HFF-Myc (cell line): ENCODE measurements at regions not wholly inside any gene's neighbourhood (a gene's known extent, or its start where the extent isn't known, plus 50 kb on each side); places are given as distances from the start of the nearest gene placed in this dataset.

Experiments
- DNase-seq: peaks from one replicate; pipeline ENCODE4 v3.0.0-alpha.2; 2011; ENCODE audit warnings: low read depth; ENCODE audit errors: extremely low read depth
- H3K4me3 ChIP-seq: replicated peaks from 2 replicates; pipeline ENCODE4 v1.5.1; 2011; ENCODE audit warnings: low read depth, mild to moderate bottlenecking, control low read depth, low read length
- TF ChIP-seq, protein P1 (sequence below): IDR thresholded peaks from 2 replicates; pipeline ENCODE4 v1.5.1; 2012; ENCODE audit warnings: mild to moderate bottlenecking, low read depth, low read length, control low read depth; ENCODE audit errors: missing control alignments

DNA sequence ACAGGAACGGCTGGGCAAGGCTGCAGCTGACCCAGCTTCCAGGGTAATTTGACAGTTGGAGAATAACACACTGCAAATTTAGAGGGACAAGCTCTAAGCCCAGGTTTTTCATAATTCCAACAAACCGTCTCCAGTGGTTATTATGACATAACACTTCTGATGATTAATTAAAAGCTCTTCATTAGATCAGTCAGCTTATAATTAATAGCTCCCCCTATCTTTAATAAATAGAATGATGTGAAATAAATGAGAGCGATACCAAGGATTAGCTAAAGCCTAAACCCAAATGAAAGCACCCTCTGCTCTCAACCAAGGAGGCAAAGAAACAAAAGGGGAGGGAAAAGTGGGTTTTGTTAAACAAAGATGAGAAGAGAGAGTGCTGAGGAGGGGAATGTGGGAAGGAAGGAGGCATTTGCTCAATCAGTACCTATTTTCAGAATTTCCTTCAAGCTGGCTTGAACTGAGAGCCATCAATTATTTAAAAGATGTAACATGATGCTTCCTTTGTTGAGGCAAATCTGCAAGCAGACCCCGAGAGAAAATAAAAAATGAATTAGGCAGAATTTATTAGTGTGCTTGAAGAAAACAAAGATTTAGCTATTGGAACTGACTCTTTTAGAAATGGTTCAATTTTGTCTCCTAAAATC is 221.8 kb upstream of the ESRRG start:
- H3K4me3 ChIP-seq = no peak overlapping the region
- DNase-seq = no peak
- TF ChIP-seq, protein P1, sequence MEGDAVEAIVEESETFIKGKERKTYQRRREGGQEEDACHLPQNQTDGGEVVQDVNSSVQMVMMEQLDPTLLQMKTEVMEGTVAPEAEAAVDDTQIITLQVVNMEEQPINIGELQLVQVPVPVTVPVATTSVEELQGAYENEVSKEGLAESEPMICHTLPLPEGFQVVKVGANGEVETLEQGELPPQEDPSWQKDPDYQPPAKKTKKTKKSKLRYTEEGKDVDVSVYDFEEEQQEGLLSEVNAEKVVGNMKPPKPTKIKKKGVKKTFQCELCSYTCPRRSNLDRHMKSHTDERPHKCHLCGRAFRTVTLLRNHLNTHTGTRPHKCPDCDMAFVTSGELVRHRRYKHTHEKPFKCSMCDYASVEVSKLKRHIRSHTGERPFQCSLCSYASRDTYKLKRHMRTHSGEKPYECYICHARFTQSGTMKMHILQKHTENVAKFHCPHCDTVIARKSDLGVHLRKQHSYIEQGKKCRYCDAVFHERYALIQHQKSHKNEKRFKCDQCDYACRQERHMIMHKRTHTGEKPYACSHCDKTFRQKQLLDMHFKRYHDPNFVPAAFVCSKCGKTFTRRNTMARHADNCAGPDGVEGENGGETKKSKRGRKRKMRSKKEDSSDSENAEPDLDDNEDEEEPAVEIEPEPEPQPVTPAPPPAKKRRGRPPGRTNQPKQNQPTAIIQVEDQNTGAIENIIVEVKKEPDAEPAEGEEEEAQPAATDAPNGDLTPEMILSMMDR = no peak

DNA sequence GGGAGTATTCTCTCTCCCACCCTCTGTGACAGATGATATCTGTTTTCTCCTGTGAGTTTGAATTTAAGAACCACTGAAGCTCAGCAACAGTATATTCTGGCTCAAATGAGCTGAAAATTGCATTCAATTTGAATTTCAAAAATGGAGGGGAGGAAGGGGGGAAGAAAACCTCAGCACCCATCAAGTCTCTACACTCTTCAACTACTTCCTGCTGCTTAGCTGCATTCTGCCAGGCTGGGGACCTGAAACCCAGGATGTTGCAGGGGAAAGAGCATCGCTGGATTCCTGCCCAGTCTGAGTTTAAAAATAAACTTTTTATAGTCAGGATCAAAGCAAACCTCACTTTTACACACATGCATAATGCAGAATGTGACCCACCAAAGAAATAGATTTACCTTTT is 214.3 kb upstream of the ESRRG start:
- no peak overlapping the region for H3K4me3 ChIP-seq
- TF ChIP-seq, protein P1 = no peak
- DNase-seq = no peak

GRCh38 chr1:216936779-216937178 is 213.6 kb upstream of the ESRRG start:
- no peak overlapping the region for H3K4me3 ChIP-seq
- TF ChIP-seq, protein P1 = no peak
- DNase-seq = no peak

DNA sequence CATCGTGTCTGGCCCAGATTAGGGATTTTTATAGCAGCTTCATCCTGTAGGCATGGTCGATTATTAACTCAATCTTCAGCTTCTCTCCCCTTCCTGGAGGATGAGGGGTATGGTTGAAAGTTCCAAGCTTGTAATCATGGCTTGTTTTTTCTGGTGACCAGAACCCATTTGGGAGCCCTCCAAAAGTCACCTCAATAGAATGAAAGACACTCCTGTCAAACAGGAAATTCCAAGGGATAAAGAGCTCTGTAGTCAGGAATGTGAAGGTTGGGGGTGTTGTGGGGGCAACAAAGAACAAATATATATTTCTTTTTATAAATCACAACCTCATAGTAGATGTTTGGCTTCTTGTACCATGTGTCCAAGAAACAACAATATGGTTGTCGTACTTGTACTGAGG is 212.7 kb upstream of the ESRRG start:
- DNase-seq = no peak
- H3K4me3 ChIP-seq = no peak overlapping the region
- TF ChIP-seq, protein P1 = no peak

DNA sequence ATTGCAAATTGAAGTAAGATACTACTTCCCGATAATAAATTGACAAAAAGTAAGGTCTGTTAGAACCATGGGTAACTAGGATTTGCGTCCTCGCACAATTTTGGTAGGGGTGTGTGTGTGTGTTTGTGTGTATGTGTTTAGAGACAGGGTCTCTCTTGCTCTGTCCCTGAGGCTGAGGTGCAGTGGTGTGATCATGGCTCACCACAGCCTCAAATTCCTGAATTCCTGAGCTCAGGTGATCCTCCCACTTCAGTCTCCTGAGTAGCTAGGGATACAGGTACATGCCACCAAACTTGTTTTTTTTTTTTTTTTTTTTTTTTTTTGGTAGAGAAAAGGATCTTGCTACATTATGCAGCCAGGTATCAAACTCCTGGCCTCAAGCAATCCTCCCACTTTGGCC is 209.2 kb upstream of the ESRRG start:
- TF ChIP-seq, protein P1 = no peak

DNA sequence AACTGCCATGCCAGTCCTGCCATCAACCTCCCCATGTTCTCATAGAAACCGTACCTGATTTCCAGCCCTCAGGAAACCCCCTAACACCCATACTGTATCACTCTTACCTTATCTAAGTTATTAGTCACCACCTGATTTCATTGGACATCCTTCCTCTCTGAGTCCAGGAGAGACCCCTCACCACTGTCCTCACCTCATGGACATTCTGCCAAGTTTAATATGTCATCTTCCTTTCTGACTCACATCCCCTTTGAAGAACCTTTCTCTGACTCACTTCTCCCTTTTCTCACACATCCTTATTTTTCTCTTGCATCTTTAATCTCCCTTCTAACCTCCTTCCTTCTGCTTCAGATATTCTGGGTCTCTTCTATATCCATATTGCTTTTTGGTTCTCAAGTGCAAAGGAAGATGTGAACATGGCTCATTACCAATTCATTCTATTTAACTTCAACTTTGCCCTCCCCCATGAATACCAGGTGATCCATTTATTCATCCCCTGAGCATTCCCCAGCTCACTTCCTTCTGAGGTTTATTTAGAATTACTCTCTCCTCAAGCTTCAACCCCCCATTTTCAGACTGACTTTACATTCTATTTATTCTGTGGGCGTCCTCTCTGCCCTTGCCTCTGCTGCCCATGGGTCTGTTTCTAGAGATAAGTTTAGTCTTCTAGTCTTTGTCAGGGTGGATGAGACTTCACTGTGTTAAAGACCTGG is 206.8 kb upstream of the ESRRG start:
- DNase-seq = no peak
- H3K4me3 ChIP-seq = no peak overlapping the region
- TF ChIP-seq, protein P1 = no peak

More for the DNA sequence above, 209.2 kb upstream of the ESRRG start:
- H3K4me3 ChIP-seq = no peak overlapping the region
- no peak for DNase-seq

DNA sequence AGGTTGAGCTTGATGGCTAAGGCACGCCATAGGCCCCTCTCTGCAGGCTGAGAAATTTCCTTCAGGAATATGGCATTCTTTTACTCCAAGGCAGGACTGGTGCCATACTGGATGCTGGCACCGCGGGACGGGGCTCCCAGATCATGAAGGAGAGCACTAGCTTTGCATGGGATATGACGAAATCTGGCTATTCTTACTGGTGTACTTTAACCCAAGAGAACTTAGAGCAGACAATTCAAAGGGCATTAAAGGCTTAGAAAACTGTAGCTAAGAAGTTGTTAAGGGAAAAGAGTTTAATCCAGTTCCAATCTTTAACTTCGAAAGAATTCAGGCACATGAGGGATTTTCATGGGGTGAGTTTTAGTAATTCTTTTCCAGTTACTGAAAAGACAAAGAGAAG is 204.4 kb upstream of the ESRRG start:
- no peak for DNase-seq
- TF ChIP-seq, protein P1 = no peak
- no peak overlapping the region for H3K4me3 ChIP-seq
